GM12872 (cell line): ENCODE measurements at regions not wholly inside any gene's neighbourhood (a gene's known extent, or its start where the extent isn't known, plus 50 kb on each side); places are given as distances from the start of the nearest gene placed in this dataset.

Source experiments
- TF ChIP-seq, protein P1 (sequence below): IDR thresholded peaks from 3 replicates; pipeline ENCODE4 v1.5.1; 2011; ENCODE audit warnings: low read depth, mild to moderate bottlenecking, low read length, moderate library complexity; ENCODE audit not compliant: insufficient read depth

DNA sequence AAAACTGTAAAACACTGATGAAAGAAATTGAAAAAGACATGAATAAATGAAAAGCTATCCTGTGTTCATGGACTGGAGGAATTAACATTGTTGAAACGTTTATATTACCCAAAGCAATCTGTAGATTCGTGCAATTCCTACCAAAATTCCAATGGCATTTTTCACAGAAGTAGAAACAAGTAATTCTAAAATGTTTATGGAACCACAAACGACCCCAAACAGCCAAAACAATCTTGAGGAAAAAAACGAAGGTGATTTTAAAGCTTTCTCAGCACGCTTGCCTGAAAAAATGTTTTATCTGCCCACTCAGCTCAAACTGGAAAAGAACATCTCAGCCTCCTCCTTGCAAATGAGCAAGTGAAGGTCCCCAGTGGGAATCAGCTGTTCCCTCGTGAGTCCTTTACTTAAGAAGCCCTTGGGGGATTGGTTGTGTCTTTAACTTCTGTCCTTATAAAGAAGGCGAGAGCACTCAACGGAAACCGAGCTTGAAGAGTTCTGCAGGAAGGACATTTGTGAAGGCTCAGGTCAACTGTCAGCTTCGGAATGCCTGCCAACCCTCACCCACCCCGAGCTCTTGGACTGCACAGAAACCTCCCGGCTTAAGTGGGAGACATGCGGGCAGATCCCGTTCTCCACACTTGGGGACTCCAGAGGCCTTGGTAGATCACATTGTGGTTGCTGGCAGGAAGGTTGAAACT is 256.0 kb upstream of the IRS2 start:
- TF ChIP-seq, protein P1, sequence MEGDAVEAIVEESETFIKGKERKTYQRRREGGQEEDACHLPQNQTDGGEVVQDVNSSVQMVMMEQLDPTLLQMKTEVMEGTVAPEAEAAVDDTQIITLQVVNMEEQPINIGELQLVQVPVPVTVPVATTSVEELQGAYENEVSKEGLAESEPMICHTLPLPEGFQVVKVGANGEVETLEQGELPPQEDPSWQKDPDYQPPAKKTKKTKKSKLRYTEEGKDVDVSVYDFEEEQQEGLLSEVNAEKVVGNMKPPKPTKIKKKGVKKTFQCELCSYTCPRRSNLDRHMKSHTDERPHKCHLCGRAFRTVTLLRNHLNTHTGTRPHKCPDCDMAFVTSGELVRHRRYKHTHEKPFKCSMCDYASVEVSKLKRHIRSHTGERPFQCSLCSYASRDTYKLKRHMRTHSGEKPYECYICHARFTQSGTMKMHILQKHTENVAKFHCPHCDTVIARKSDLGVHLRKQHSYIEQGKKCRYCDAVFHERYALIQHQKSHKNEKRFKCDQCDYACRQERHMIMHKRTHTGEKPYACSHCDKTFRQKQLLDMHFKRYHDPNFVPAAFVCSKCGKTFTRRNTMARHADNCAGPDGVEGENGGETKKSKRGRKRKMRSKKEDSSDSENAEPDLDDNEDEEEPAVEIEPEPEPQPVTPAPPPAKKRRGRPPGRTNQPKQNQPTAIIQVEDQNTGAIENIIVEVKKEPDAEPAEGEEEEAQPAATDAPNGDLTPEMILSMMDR, result no peak

GRCh38 chr13:110037925-110038573 is 251.7 kb upstream of the IRS2 start:
- TF ChIP-seq, protein P1, result no peak

DNA sequence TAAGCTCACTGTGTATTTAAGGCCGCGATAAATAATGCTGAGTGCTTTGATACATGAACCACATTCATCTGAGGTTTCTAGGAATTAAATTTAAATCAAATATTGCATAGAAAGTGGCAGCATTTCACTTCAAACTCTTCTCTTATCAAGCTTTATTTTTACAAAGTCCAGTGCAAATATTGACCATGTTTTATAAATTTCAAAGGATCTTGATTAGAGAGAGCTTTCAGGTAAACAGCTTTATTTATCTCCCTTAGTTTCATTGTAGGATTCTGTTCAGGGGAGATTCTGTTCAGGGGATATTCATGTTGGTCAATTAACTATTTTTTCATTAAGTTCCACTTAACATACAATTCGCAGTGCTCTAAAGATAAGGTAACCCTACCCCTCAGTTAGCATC is 249.7 kb upstream of the IRS2 start:
- TF ChIP-seq, protein P1, result no peak

DNA sequence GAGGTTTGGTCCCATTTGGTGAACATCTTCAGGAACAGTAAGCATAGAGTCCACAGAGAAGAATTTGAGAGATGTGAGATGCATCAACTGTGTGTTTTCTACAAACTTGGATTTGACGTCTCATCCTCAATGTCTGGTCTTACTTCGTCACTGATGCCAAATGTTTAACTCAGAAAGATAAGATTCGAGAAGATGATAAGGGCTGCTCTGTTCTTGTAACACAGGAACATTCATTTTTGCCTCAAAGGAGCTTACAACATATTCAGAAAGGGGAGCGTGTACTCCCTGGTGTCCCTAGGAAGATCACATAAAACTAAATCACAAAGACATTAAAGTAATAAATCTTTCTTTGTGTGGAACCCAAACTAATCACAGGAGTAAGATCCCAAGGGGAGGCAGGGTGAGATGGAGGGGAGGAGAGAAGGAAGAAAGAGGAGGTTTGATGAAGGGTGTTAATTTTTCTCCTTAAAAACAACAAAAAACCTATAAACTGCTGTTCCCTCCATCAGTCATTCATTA is 247.7 kb upstream of the IRS2 start:
- TF ChIP-seq, protein P1, result no peak

GRCh38 chr13:110032969-110033368 is 246.6 kb upstream of the IRS2 start:
- TF ChIP-seq, protein P1, result no peak

DNA sequence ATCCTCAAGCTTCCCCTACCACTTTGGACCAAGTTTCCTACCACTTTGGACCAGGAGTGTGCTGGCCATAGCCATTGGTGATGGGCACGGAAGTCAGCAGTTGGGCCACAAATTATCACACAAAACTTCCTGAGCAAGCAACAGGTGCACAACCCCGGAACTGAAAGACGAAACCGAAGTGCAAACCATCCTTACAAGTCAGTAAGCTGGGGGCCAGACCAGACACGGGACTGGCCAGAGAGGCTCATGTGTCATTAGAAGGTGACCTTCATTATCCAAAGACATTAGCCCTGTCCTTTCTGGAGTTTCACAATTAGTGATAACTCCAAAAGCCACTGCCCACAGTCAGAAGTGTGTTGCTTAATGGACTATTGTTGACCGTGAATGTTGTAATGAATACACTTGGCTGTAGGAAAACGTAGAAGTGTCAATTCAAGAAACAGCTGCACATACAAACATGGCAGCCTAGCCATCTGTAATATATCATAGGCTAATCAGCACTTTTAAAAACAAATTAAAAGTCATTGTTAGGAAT is 244.1 kb upstream of the IRS2 start:
- TF ChIP-seq, protein P1, result no peak

DNA sequence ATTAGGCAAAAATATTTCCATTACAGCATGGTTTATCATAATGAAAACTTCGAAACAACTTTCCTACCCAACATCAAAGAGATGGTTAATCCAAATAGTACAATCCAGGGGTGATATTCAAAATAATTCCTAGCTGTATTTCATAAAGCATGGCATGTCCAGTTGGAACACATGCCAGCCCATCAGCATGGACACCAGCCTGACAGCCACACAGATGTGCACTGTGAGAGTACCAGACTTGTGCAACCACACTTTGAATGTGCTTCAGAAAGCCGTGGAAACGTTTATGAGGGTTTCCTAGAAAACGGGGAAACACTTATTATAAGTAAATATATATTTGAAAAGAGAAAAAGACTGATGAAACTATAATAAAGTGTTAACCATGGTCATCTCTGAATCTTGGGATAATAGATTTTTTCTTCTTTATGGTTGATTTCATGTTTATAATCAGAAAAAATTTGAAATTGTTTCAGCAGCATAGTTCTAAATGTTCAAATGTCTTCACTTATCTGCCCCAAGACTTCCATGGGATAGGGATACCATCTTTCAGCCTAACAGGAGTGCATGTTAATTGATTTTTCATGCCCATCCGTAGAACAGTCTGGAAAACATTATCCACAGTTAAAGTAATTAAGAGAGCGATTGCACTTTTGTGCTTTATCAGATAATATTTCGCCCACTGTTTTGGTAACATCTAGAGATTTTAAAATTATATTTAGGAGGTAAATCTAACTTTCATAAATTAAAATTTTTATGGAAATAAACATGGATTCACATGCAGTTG is 242.6 kb upstream of the IRS2 start:
- TF ChIP-seq, protein P1, result no peak
